Ammon's horn (tissue), 1 donor: ENCODE measurements at regions not wholly inside any gene's neighbourhood (a gene's known extent, or its start where the extent isn't known, plus 50 kb on each side); places are given as distances from the start of the nearest gene placed in this dataset.
A peak's percentile ranks its signal among the peaks of the same experiment; 100 is the strongest.

Experiments
- DNase-seq: peaks from one replicate; pipeline ENCODE4 v3.0.0-alpha.2; 2016; ENCODE audit warnings: low spot score

DNA sequence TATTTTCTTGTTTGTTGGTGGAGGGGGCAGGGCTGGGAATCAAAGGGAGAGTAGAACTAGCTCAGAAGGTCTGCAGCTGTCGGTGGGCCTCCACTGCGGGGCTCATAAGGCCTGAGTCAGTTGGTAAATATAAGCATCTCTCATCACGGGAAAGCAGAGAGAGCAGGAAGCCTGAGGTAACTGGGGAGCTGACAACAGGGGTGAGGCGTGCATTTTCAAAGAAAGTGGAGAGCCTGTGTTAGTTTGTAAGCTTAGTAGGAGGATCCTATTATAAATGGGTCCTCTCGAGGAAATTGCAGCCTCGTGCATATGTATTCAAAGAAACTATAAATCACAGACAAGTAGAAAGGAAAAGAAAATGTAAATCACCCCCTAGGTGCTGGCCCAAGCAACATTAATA lies 221.0 kb upstream of the CDH13 start:
- DNase-seq = no peak

DNA sequence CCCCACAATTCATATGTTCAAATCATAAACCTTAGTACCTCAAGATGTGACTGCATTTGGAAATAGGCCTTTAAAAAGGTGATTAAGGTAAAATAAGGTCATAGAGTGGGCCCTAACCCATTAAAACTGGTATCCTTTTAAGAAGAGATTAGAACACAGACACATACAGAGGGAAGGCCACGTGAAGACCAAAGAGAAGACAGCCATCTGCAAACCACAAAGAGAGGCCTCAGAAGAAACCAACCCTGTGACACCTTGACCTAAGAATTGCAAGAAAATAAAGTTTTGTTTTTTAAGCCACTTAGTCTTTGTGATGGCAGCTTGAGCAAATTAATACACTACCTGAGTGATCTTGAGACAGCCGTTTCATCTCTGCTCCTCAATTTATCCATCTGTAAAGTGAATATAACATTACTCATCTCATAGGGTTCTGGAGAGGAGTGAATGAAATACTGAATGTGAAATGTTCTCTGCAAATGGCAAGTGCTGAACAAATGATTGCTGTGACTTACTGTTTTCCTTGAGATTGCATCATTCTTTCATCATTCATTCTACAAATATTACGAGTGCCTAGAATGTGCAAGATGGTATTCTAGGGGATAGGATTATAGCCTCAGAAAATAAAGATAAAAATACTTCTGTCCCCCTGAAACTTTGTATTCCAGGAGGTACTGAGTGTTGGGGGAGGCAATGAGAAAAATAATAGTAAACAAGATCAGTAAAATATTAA lies 222.0 kb upstream of the CDH13 start:
- DNase-seq = no peak

DNA sequence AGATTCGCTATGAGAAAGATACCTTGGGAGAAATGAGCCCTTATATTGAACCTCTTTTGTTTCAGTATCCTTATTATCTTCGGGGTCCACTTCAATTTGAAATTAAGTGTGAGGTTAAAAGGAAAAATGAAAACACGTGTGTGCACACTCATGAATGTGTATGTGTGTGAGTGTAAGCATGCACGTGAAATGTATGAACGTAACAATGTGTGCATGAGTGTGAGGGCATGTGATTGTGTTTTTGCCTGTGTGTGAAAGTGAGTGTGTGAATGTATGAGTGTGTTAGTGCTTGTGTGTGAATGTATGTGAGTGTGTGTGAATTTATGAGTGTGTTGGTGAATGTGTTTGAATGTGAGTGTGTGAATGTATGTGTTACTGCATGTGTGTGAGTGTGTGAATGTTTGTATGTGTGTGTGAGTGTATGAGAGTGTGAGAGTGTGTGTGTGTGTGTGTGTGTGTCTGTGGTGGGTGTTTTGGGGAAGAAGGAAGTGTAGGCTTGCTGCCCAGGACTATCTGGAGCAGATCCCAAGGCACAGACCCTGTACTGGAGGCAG lies 224.0 kb upstream of the CDH13 start:
- no peak for DNase-seq

DNA sequence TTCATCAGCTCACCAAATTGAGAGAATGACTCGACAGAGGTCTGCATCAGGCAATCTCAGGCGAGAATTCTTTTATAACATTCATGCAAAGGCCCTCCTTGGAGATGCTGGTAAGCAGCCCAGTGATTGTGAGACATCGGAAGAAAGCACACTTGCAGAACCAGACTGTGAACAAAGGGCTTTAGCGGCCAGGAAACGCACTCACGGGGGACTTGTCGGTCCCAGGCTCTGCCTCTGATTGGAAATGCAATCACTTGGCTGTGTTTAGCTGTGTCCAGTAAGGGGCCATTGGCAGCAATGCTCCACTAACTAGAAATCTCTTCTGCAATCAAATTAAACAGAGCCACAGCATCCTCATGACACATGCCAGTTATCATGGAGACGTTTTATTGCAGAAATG lies 226.7 kb upstream of the CDH13 start:
- DNase-seq = no peak

DNA sequence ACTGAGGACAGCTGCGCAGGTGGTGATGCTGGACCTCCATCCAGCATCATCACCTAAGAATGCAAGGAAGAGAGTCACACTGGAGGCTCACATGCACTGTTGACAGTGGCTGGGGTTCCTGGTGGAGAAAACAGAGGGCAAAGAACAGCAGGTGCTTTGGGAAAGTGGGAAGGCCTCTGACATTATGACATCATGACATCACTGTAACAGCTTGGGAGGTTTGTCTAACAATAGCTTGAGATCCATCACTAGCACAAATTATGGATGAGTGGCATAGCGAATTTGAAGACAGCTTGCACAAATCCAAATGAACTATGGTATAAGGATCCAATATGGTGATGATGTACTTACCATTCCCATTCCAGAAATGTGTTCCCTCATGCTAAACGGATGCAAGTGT lies 226.5 kb upstream of the MPHOSPH6 start:
- no peak for DNase-seq

DNA sequence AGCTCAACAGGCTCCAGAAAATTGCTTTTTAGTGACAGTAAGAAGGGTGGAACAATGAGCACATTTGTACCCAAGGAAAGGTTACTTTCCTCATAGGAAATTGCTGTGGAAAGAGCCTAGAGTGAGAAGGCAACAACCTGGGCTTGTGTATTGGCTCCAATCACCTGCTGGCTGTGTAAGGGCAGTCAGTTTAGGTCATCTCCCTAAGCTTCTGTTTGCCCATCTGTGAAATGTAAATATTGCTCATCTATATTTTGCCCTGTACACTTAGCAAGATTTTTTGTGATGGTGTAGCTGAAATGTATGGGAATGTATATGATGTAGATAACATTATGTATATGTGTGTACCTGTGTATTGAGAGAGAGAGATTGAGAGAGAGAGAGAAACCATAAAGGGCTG lies 225.2 kb upstream of the MPHOSPH6 start:
- DNase-seq = no peak

DNA sequence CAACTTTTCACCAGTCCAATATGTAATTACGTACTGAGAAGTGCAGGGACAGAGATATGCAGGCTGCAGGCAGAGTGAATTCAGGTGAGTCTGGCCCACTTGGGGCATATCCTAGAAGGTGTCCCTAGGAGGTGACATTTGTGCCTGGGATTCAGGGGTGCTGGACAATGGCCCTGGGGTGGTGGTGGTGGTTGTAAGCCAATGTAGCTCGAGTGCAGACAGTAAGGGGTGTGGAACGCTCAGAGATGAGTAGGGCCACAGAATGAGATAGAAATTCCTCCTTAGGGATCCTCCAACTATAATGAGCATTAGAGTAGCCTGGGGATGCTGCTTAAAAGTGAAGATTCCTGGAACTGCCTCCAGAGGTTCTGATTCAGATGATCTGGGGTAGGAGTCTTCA lies 221.7 kb upstream of the MPHOSPH6 start:
- DNase-seq = no peak

DNA sequence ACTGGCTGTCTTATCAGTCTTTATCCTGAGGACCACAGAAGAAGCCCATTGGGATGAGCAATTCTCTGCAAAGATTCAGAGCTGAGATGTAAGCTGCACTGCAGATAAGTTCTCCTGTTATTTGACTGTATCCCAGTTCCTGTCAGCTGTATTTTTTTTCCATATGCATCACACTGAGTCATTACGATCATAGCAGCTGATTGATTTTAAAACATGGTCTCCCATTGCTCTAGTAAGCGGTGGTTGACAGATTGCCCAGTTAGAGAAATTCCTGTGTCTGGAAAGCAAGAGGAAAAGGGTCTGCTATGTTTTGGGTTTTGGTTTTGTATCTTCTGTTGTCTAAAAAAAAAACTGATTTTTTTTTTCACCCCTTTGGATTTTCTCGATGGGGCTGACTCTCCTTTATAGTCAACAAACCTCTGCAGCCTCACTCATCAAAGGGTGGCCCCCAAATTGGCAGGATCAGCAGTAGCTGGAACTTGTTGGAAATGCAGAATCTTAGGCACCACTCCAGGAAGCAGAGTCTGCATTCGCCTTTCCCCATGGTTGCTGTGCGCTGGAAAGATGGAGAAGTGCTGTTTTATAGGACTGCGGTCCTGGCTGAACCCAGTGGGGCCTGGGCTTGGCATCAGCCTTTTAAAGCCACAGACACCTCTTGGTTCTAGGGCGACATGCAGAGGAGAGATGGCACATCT lies 220.1 kb upstream of the MPHOSPH6 start:
- peak; percentile 7 for DNase-seq

DNA sequence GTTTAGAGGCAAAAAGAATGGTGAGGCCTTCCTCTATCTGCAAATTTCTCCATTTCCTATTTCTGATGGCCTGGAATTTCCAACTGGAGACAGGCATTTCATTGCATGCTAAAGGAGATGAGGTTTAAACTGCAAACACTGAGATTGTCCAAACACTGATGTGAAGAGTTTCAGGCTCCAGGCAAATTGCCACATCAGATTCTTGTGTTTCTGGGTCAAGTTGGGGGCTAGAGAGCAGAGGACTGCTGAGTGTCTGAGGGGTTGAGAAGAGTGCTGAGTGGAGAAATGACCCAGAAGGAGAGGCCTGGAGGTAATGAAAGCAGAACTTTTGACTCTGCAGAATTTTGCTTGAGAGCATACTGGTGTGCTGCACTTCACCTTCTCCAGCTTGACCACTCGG lies 216.7 kb upstream of the MPHOSPH6 start:
- DNase-seq = no peak

DNA sequence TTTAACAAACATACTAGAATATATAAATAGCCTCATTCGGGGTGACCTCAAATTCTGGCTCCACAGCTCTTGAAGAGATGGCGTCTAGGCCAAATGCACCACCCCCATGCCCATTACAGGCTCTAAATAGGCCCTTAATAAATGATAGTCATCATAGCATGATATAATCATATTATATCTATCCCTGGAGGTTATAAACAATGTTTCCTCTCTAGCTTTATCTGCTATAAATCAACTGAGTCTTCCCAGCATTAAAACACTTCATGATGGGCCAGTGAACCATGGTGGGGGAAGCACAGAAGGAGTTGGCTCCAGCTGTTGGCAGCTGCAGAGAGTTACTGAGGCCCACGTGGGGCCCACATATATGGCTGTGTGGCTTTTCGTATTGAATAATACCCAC lies 214.9 kb upstream of the MPHOSPH6 start:
- DNase-seq = no peak

DNA sequence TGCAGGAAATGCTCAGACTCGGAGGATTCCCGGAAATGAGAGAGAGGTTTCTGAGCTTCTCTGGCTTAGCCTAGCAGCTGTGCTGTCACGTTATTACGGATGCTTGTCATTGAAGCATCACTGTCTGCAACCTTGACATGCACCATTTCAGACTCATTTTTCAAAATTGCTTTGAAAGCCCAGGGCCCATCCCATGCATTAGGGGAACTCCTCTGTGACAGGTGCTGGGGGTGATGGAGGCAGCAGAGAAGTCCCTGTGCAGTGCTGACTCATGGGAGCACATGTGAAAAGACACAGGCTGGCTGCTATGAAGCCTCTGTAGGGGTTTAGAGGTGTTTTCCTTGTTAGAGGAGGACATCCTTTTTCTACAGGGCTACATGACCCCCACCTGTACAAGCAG lies 214.0 kb upstream of the MPHOSPH6 start:
- DNase-seq = no peak

DNA sequence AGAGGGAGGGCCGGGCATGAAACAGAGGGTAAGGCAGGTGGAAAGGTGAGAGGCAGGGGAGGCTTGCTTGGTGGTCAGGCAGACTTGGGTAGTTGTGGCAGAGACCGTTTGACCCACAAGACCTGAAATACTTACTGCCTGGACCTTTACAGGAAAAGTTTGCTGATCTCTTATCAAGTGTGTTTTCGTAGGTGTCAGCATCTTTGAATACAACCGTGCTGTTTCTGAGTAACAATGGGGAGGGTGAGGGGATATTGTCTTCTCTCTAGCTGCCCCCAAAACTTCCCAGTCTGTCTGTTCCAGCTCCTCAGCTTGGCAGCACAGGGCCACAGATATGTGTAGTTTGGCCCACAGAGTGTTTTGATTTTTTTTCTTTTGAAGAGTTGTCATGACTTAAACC lies 212.5 kb upstream of the MPHOSPH6 start:
- DNase-seq = no peak

DNA sequence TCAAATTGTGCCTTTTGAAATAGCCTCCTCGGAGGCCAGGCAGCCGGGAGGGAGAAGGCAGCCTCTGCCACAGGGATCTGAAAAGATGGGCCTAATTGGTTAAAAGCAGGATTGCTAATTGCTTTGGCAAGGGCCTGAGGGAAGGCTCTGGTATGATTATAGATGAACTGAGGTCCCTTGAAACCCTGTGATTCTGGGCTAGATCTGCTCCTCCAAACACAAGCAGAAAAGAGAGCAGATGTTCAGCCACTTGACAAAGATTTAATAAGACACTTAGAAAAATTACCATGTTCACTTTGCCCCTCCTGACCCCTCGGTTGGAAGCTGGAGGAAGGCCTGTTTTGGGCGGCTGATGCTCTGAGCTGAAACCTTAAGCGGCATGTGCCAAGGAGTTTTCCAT lies 209.5 kb upstream of the MPHOSPH6 start:
- no peak for DNase-seq

DNA sequence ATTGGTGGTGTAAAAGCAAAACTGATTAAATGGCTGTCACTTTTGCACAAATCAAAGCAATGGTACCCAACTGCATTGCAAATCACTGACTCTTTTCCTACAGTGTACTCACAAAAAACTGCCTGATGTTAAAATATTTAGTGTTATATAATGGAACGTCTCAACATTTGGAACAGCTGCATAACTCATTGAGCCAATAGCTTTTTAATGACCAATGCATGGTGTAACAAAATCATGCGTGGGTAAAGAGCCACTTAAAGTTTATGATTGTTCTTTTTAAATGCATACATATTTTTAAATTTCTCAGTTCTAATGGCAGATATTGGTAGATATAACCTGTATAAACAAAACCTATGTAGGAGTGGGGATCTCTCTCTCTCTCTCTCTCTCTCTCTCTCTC lies 204.0 kb upstream of the MPHOSPH6 start:
- DNase-seq = no peak

DNA sequence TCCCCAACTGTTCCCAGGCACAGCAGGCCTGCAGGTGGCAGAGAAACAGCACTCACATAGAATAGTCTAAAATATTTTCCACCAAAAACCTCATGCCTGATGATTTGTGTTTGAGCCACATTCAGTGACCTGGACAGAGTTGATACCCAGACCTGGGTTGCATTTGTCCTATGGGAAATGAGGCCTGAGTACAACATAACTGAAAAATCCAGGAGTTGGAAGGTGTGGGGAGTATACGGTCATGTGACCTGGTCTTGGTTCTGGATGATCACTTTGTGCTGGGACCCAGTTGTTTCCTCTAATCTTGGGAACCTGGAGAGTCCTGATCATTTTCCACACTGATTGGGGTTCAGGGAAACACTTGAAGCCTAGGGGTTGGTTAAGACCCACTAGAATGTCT lies 200.3 kb upstream of the MPHOSPH6 start:
- no peak for DNase-seq

DNA sequence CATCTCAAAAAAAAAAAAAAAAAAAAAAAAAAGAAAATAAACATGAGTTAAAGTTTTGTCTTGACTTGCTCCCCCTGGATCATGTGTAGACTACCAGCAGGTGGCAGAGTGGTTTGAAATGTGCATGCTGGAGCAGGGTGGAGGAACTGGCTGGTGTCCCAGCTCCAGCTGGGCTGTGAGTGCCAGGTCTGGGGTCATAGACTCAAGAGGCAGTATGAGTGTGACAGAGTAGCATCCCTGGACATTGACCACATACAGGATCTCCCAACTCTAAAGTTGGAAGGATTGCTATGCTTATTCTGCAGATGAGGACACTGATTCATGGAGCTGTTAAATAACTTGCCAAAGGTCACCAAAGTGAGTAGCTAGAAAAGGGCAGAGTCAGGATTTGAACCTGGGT lies 198.0 kb upstream of the MPHOSPH6 start:
- DNase-seq = peak; percentile 80

DNA sequence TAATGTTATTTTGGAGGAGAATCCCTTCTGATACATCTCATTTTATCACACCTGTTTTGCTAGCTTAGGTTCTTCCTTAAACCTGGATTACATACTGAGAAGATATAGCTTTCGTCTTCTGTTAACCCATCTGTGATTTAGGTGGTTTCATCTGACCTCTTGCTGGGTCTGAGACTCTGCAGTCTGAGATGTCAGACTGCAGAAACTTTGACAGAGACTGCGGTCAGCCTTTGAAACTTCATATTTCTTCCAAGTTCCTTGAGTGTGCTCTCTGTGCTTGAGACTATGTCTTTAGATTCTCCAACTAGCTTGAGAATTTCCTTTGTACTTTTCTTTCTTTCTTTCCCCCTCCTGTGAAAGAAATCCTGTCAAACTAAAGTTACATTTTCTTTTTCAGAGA lies 196.4 kb upstream of the MPHOSPH6 start:
- DNase-seq = no peak

DNA sequence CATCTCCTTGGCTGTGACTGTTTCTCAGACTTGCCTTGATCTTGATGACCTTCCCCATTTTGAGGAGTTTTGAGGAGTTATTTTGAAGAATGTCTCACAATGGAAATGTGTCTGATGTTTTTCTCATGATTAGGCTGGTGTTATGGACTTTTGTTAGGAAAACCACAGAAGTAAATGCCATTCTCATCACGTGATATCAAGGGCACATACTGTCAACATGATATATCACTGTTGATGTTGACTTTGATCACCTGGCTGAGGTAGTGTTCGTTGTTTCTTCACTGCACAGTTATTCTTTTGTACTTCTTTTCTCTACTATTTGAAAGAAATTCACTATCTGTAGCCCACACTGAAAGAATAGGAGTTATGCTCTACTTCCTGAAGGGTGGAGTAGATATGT lies 194.7 kb upstream of the MPHOSPH6 start:
- DNase-seq = no peak

DNA sequence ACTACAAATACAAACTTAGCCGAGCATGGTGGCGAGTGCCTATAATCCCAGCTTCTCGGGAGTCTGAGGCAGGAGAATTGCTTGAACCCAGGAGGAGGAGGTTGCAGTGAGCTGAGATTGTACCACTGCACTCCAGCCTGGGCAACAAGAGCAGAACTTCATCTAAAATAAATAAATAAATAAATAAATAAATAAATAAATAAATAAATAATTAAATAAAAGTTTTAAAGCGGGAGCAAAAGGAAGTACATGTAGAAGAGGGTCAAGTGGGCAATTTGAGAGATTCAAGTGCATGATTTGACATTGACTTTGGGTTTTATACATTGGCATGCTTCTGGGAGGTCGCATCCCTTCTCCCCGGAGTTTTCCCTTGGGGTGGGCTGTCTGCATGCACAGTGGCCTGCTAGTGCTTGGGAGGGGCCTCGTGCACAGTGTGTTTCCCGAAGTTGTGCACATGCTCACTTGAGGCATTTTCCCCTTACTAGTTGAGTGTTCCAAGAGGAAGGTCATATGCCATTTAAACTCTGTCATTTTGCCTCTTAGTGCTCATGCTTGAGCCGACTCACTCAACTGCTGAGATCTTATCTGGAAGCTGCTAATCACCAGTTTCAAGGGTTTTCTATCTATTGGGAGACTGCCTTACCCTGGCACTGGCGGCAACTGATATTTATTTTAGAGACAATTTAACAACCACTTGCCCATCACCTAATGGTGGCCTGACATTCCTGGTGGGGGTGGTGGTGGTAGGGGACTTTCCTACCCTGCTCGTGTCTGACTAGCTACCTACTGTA lies 193.2 kb upstream of the MPHOSPH6 start:
- DNase-seq = no peak

DNA sequence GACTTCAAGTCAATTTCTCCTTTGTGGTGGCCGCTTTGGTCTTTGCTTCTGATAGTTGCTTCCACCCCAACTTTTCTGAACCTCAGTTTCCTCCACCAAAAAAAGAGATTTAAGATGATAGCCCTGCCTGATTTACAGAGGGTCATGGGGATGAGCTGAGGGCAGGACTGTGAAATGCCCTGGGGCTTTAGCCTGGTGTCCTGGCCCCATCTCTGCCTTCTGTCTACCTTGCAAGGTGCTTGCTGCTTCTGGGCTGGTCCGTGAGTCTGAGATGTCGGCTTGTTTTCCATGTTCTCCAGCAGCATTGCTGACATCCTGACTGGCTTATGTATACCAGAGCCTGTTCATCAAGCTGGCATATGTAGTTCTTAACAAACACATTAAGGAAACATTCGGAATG lies 191.9 kb upstream of the MPHOSPH6 start:
- DNase-seq = no peak

DNA sequence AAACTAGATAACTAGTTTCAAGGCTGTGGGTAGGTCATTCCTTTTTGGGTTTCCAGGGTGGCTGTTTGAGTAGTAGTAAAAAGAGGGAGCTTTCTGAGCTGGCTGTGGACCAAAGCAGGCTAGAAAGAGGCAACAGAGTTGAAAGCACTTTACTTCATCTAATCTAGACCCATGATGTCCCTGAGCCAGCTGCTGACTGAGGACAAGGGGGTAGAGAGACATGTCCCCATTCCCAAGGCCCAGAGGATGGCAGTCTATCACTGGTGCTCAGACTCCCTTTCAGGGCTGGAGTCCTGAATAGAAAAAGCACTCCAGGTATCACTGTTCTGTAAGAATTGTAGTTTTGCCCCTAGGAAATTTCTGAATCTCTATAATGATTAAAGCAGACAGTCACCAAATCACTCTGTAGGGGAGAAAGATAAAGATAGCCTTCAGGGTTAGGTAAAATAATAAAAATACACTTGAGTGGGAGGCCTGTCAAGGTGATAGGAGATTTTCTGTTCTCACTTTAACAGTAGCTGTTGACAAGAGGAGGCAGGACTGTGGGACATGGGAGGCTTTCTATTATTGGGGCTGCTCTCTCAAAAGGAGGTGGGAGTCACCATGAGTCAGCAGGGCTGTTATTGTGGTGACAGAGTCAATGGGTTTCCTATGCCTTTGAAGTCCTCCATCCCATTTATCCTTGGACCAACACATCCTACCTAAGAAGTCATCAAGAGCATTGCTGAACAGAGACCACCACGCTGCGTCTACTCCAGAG lies 190.2 kb upstream of the MPHOSPH6 start:
- no peak for DNase-seq

DNA sequence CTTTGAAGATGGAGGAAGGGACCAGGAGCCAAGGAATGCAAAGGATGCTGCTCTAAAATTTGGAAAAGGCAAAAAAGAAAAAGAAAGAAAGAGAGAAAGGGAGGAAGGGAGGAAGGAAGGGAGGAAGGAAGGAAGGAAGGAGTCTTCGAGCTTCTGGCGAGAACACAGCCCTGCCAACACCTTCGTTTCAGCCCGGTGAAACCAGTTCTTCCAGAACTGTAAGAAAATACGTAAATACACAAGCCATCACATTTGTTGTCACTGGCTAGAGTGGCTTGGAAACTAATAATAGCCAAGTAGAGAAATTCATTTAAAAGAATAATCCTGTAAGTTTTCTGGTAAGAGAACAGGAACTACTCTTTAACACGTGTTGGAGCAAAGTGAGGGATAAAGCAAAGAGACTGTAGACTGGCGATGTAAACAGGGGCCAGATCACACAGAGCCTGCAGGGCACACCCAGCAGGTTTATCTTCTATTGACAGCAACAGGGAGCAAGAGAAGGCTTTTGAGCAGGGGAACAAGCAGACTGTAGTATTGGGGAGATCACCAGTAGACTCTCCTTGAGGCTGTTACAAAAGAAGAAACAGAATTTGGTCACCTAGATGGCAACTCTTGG lies 188.7 kb upstream of the MPHOSPH6 start:
- no peak for DNase-seq
